ENCODE measurements at regions not wholly inside any gene's neighbourhood (a gene's known extent, or its start where the extent isn't known, plus 50 kb on each side); places are given as distances from the start of the nearest gene placed in this dataset.

GRCh38 chr4:132863619-132864018 lies 285.5 kb upstream of the PCDH10 start:
- Mint-ChIP-seq H3K4me1 (ENCODE audit: low read depth) (no peaks in the 10 kb centered on the region), H3K27ac (no peak overlapping the region), H3K9me3 (ENCODE audit: low read depth) (peaks cover 7% of the 10 kb centered on the region), H3K36me3 (no peaks in the 10 kb centered on the region), H3K27me3 (no peaks in the 10 kb centered on the region), H3K4me3 (no peak overlapping the region)

- Mint-ChIP-seq H3K27me3 (no peaks in the 10 kb centered on the region), H3K4me1 (ENCODE audit: low read depth) (no peaks in the 10 kb centered on the region), H3K27ac (no peak overlapping the region), H3K36me3 (no peaks in the 10 kb centered on the region), H3K9me3 (ENCODE audit: low read depth) (peaks cover 7% of the 10 kb centered on the region), H3K4me3 (no peak overlapping the region)
Measured at GRCh38 chr4:132865458-132865857, 283.6 kb upstream of the PCDH10 start.

- H3K4me1 Mint-ChIP-seq (ENCODE audit: low read depth): no peaks in the 10 kb centered on the region
- H3K4me3 Mint-ChIP-seq: no peak overlapping the region
- peaks cover 7% of the 10 kb centered on the region for H3K9me3 Mint-ChIP-seq (ENCODE audit: low read depth)
- H3K27ac Mint-ChIP-seq: no peak overlapping the region
- no peaks in the 10 kb centered on the region for H3K27me3 Mint-ChIP-seq
- no peaks in the 10 kb centered on the region for H3K36me3 Mint-ChIP-seq
Measured at GRCh38 chr4:132865922-132866321, 283.2 kb upstream of the PCDH10 start.

- H3K4me1 Mint-ChIP-seq (ENCODE audit: low read depth): no peaks in the 10 kb centered on the region
- no peak overlapping the region for H3K27ac Mint-ChIP-seq
- H3K9me3 Mint-ChIP-seq (ENCODE audit: low read depth): peaks cover 7% of the 10 kb centered on the region
- H3K4me3 Mint-ChIP-seq: no peak overlapping the region
- no peaks in the 10 kb centered on the region for H3K36me3 Mint-ChIP-seq
- no peaks in the 10 kb centered on the region for H3K27me3 Mint-ChIP-seq
Measured at GRCh38 chr4:132866616-132867015, 282.5 kb upstream of the PCDH10 start.

- no peak overlapping the region for H3K4me3 Mint-ChIP-seq
- no peaks in the 10 kb centered on the region for H3K4me1 Mint-ChIP-seq (ENCODE audit: low read depth)
- no peak overlapping the region for H3K27ac Mint-ChIP-seq
Measured at GRCh38 chr4:132893787-132894186, 255.3 kb upstream of the PCDH10 start.

GRCh38 chr4:132901224-132901623 lies 247.9 kb upstream of the PCDH10 start:
- H3K9me3 Mint-ChIP-seq (ENCODE audit: low read depth): peaks cover 11% of the 10 kb centered on the region
- H3K27me3 Mint-ChIP-seq: no peaks in the 10 kb centered on the region
- no peaks in the 10 kb centered on the region for H3K4me1 Mint-ChIP-seq (ENCODE audit: low read depth)
- no peaks in the 10 kb centered on the region for H3K36me3 Mint-ChIP-seq
- H3K27ac Mint-ChIP-seq: no peak overlapping the region
- H3K4me3 Mint-ChIP-seq: no peak overlapping the region

More at GRCh38 chr4:132893787-132894186, 255.3 kb upstream of the PCDH10 start:
- no peaks in the 10 kb centered on the region for H3K27me3 Mint-ChIP-seq
- H3K9me3 Mint-ChIP-seq (ENCODE audit: low read depth): peaks cover 12% of the 10 kb centered on the region
- H3K36me3 Mint-ChIP-seq: no peaks in the 10 kb centered on the region

GRCh38 chr4:132910229-132910748 lies 238.8 kb upstream of the PCDH10 start:
- Mint-ChIP-seq H3K4me1 (ENCODE audit: low read depth) (no peaks in the 10 kb centered on the region), H3K4me3 (no peak overlapping the region), H3K9me3 (ENCODE audit: low read depth) (peaks cover 4% of the 10 kb centered on the region), H3K27me3 (no peaks in the 10 kb centered on the region), H3K36me3 (no peaks in the 10 kb centered on the region), H3K27ac (no peak overlapping the region)

- Mint-ChIP-seq H3K9me3 (ENCODE audit: low read depth) (no peaks in the 10 kb centered on the region), H3K4me3 (no peak overlapping the region), H3K27me3 (no peaks in the 10 kb centered on the region), H3K4me1 (ENCODE audit: low read depth) (no peaks in the 10 kb centered on the region), H3K36me3 (no peaks in the 10 kb centered on the region), H3K27ac (no peak overlapping the region)
Measured at GRCh38 chr4:132918096-132918495, 231.0 kb upstream of the PCDH10 start.

- H3K9me3 Mint-ChIP-seq (ENCODE audit: low read depth): no peaks in the 10 kb centered on the region
- H3K4me3 Mint-ChIP-seq: no peak overlapping the region
- H3K4me1 Mint-ChIP-seq (ENCODE audit: low read depth): no peaks in the 10 kb centered on the region
- H3K27ac Mint-ChIP-seq: no peak overlapping the region
- no peaks in the 10 kb centered on the region for H3K36me3 Mint-ChIP-seq
- H3K27me3 Mint-ChIP-seq: no peaks in the 10 kb centered on the region
Measured at GRCh38 chr4:132923516-132923915, 225.6 kb upstream of the PCDH10 start.

- H3K36me3 Mint-ChIP-seq: no peaks in the 10 kb centered on the region
- H3K9me3 Mint-ChIP-seq (ENCODE audit: low read depth): peaks cover 9% of the 10 kb centered on the region
- no peaks in the 10 kb centered on the region for H3K4me1 Mint-ChIP-seq (ENCODE audit: low read depth)
- H3K27me3 Mint-ChIP-seq: no peaks in the 10 kb centered on the region
- H3K27ac Mint-ChIP-seq: no peak overlapping the region
- no peak overlapping the region for H3K4me3 Mint-ChIP-seq
Measured at GRCh38 chr4:132934911-132935310, 214.2 kb upstream of the PCDH10 start.

- H3K9me3 Mint-ChIP-seq (ENCODE audit: low read depth): no peaks in the 10 kb centered on the region
- H3K27me3 Mint-ChIP-seq: no peaks in the 10 kb centered on the region
- H3K27ac Mint-ChIP-seq: no peak overlapping the region
- H3K36me3 Mint-ChIP-seq: no peaks in the 10 kb centered on the region
- no peaks in the 10 kb centered on the region for H3K4me1 Mint-ChIP-seq (ENCODE audit: low read depth)
- H3K4me3 Mint-ChIP-seq: no peak overlapping the region
Measured at GRCh38 chr4:132955146-132955545, 193.9 kb upstream of the PCDH10 start.

GRCh38 chr4:132956962-132957361 lies 192.1 kb upstream of the PCDH10 start:
- no peak overlapping the region for H3K4me3 Mint-ChIP-seq
- H3K27me3 Mint-ChIP-seq: no peaks in the 10 kb centered on the region
- no peaks in the 10 kb centered on the region for H3K36me3 Mint-ChIP-seq
- no peaks in the 10 kb centered on the region for H3K4me1 Mint-ChIP-seq (ENCODE audit: low read depth)
- no peak overlapping the region for H3K27ac Mint-ChIP-seq
- no peaks in the 10 kb centered on the region for H3K9me3 Mint-ChIP-seq (ENCODE audit: low read depth)

GRCh38 chr4:132958457-132959263 lies 190.4 kb upstream of the PCDH10 start:
- Mint-ChIP-seq H3K36me3 (no peaks in the 10 kb centered on the region), H3K9me3 (ENCODE audit: low read depth) (no peaks in the 10 kb centered on the region), H3K4me1 (ENCODE audit: low read depth) (no peaks in the 10 kb centered on the region), H3K4me3 (no peak overlapping the region), H3K27ac (no peak overlapping the region), H3K27me3 (no peaks in the 10 kb centered on the region)

- H3K9me3 Mint-ChIP-seq (ENCODE audit: low read depth): no peaks in the 10 kb centered on the region
- no peaks in the 10 kb centered on the region for H3K36me3 Mint-ChIP-seq
- no peak overlapping the region for H3K27ac Mint-ChIP-seq
- no peak overlapping the region for H3K4me3 Mint-ChIP-seq
- H3K4me1 Mint-ChIP-seq (ENCODE audit: low read depth): no peaks in the 10 kb centered on the region
- H3K27me3 Mint-ChIP-seq: no peaks in the 10 kb centered on the region
Measured at GRCh38 chr4:132981611-132982010, 167.5 kb upstream of the PCDH10 start.

- Mint-ChIP-seq H3K27ac (no peak overlapping the region), H3K4me1 (ENCODE audit: low read depth) (no peaks in the 10 kb centered on the region), H3K9me3 (ENCODE audit: low read depth) (no peaks in the 10 kb centered on the region), H3K27me3 (no peaks in the 10 kb centered on the region), H3K36me3 (no peaks in the 10 kb centered on the region), H3K4me3 (no peak overlapping the region)
Measured at GRCh38 chr4:132982151-132982550, 166.9 kb upstream of the PCDH10 start.

GRCh38 chr4:132991111-132991510 lies 158.0 kb upstream of the PCDH10 start:
- no peaks in the 10 kb centered on the region for H3K27me3 Mint-ChIP-seq
- no peaks in the 10 kb centered on the region for H3K9me3 Mint-ChIP-seq (ENCODE audit: low read depth)
- H3K36me3 Mint-ChIP-seq: no peaks in the 10 kb centered on the region
- no peak overlapping the region for H3K4me3 Mint-ChIP-seq
- no peak overlapping the region for H3K27ac Mint-ChIP-seq
- no peaks in the 10 kb centered on the region for H3K4me1 Mint-ChIP-seq (ENCODE audit: low read depth)

Data from activated naive CD8-positive, alpha-beta T cell (primary cell).